HEK293T (cell line): ENCODE measurements at regions not wholly inside any gene's neighbourhood (a gene's known extent, or its start where the extent isn't known, plus 50 kb on each side); places are given as distances from the start of the nearest gene placed in this dataset.

Experiments
- ARNT ChIP-seq: fragments of 450-650 bp; IDR thresholded peaks from 2 replicates; pipeline ENCODE4 v1.6.1; 2017; ENCODE audit warnings: mild to moderate bottlenecking
- BHLHE40 ChIP-seq: fragments of 450-650 bp; IDR thresholded peaks from 2 replicates; pipeline ENCODE4 v1.6.1; 2016; ENCODE audit warnings: mild to moderate bottlenecking, moderate library complexity, borderline replicate concordance
- CTBP1 ChIP-seq: fragments of 450-650 bp; IDR thresholded peaks from 2 replicates; pipeline ENCODE4 v1.6.1; 2016; ENCODE audit warnings: borderline replicate concordance
- ELF4 ChIP-seq: fragments of 450-650 bp; IDR thresholded peaks from 2 replicates; pipeline ENCODE4 v1.6.1; 2017; ENCODE audit warnings: antibody characterized with exemption
- FOXA1 ChIP-seq: fragments of 450-650 bp; IDR thresholded peaks from 2 replicates; pipeline ENCODE4 v1.6.1; 2016; ENCODE audit warnings: mild to moderate bottlenecking
- FOXK2 ChIP-seq: fragments of 450-650 bp; IDR thresholded peaks from 2 replicates; pipeline ENCODE4 v1.6.1; 2016; ENCODE audit warnings: mild to moderate bottlenecking
- FOXM1 ChIP-seq: fragments of 450-650 bp; IDR thresholded peaks from 2 replicates; pipeline ENCODE4 v1.6.1; 2017; ENCODE audit warnings: mild to moderate bottlenecking, borderline replicate concordance
- HDGF ChIP-seq: fragments of 450-650 bp; IDR thresholded peaks from 2 replicates; pipeline ENCODE4 v1.6.1; 2017; ENCODE audit warnings: antibody characterized with exemption, borderline replicate concordance
- NFRKB ChIP-seq: fragments of 450-650 bp; IDR thresholded peaks from 2 replicates; pipeline ENCODE4 v1.6.1; 2016; ENCODE audit warnings: mild to moderate bottlenecking, moderate library complexity
- SP1 ChIP-seq: fragments of 450-650 bp; IDR thresholded peaks from 2 replicates; pipeline ENCODE4 v1.6.1; 2017
- SUZ12 ChIP-seq: fragments of 450-650 bp; IDR thresholded peaks from 2 replicates; pipeline ENCODE4 v1.6.1; 2016; ENCODE audit warnings: mild to moderate bottlenecking
- TARDBP ChIP-seq: fragments of 450-650 bp; IDR thresholded peaks from 2 replicates; pipeline ENCODE4 v1.6.1; 2016
- TF ChIP-seq, protein P1 (sequence below): fragments of 450-650 bp; IDR thresholded peaks from 2 replicates; pipeline ENCODE4 v1.6.1; 2016

DNA sequence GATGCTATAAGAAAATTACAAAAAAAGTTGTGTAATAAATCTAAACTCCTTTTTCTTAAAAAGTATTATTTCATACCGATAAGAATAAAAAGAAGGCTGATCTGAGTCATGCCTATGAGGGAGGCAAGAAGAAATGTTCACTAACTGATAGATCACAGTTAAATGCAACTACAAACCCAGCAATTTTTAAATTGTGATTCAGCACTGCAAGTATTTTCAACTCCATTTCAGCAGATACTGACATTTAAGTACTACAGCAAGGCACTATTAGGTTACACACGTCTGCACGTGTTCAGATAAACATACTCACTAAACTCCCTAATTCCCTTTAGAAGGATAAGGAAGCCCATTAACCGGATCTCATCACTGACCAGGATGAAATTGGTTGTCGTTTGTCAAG, 213.3 kb upstream of the ZRANB2 start:
- TF ChIP-seq BHLHE40 (no peak), SP1 (no peak), HDGF (no peak), NFRKB (no peak), SUZ12 (no peak), ARNT (no peak), TARDBP (no peak), CTBP1 (no peak), ELF4 (no peak), FOXM1 (no peak), FOXK2 (no peak), FOXA1 (no peak)
- TF ChIP-seq, protein P1, sequence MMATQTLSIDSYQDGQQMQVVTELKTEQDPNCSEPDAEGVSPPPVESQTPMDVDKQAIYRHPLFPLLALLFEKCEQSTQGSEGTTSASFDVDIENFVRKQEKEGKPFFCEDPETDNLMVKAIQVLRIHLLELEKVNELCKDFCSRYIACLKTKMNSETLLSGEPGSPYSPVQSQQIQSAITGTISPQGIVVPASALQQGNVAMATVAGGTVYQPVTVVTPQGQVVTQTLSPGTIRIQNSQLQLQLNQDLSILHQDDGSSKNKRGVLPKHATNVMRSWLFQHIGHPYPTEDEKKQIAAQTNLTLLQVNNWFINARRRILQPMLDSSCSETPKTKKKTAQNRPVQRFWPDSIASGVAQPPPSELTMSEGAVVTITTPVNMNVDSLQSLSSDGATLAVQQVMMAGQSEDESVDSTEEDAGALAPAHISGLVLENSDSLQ = no peak
